ENCODE measurements at regions not wholly inside any gene's neighbourhood (a gene's known extent, or its start where the extent isn't known, plus 50 kb on each side); places are given as distances from the start of the nearest gene placed in this dataset.

GRCh38 chr6:18527836-18528743, 140.9 kb downstream of the RNF144B start:
- TF ChIP-seq SIN3A (IDR thresholded peaks at IDR 0.05; ENCODE audit: low read depth, low read length), result no peak
- TF ChIP-seq CTCF (IDR thresholded peaks at IDR 0.05 in 2 of 3, conservative IDR thresholded peaks at IDR 0.05 in 1 of 3; ENCODE audit: control insufficient read depth in 2 of 3, extremely low read depth in 1 of 3, insufficient read depth in 1 of 3, low read depth in 3 of 3, low read length in 3 of 3), result no peak; a peak in 1 of 6 replicates
- no peak for TF ChIP-seq POLR2A (IDR thresholded peaks at IDR 0.05; ENCODE audit: low read depth, low read length)
- no peak for TF ChIP-seq TCF12 (IDR thresholded peaks at IDR 0.05; ENCODE audit: low read depth, low read length)
- no peak for TF ChIP-seq YY1 (IDR thresholded peaks at IDR 0.05; ENCODE audit: low read depth, low read length)
- TF ChIP-seq ZNF274 (IDR thresholded peaks at IDR 0.05; ENCODE audit: insufficient read depth, insufficient read length), result no peak
- TF ChIP-seq HDAC2 (IDR thresholded peaks at IDR 0.05), result no peak
- TF ChIP-seq SREBF2 (IDR thresholded peaks at IDR 0.05; ENCODE audit: low read length), result no peak

Measured in GM12878 (cell line).